Upper lobe of right lung (tissue), 1 donor: ENCODE measurements at regions not wholly inside any gene's neighbourhood (a gene's known extent, or its start where the extent isn't known, plus 50 kb on each side); places are given as distances from the start of the nearest gene placed in this dataset.
A peak's percentile ranks its signal among the peaks of the same experiment; 100 is the strongest.

Source experiments
- ATAC-seq: fragments of 200-7000 bp; cut with Tn5 transposase; one replicate; pipeline ENCODE4 v1.9.1; 2020; ENCODE audit warnings: mild to moderate bottlenecking, moderate library complexity
- DNase-seq: peaks from one replicate; pipeline ENCODE4 v3.0.0-alpha.2; 2020
- H3K27ac ChIP-seq: fragments of 200-600 bp; one replicate; pipeline ENCODE4 v1.8.0; 2022
- H3K27me3 ChIP-seq: fragments of 200-600 bp; one replicate; pipeline ENCODE4 v1.8.0; 2022; ENCODE audit warnings: mild to moderate bottlenecking
- H3K36me3 ChIP-seq: fragments of 200-600 bp; one replicate; pipeline ENCODE4 v1.8.0; 2022
- H3K4me1 ChIP-seq: fragments of 200-600 bp; one replicate; pipeline ENCODE4 v1.8.0; 2022
- H3K4me3 ChIP-seq: fragments of 200-600 bp; one replicate; pipeline ENCODE4 v1.8.0; 2022; ENCODE audit warnings: mild to moderate bottlenecking
- H3K9me3 ChIP-seq: fragments of 200-600 bp; one replicate; pipeline ENCODE4 v1.8.0; 2022
- CTCF ChIP-seq: fragments of 200-600 bp; IDR thresholded peaks from one replicate; pipeline ENCODE4 v1.8.0; 2022; ENCODE audit warnings: antibody characterized with exemption
- intact Hi-C: fragments of 100-400 bp; cut with DNase I; formaldehyde crosslinking; loops from one replicate; pipeline ENCODE4 v1.11.0; 2022
- donor health status: DM: no; HTN: yes; CAD: no; lungs with severe emphysema.

DNA sequence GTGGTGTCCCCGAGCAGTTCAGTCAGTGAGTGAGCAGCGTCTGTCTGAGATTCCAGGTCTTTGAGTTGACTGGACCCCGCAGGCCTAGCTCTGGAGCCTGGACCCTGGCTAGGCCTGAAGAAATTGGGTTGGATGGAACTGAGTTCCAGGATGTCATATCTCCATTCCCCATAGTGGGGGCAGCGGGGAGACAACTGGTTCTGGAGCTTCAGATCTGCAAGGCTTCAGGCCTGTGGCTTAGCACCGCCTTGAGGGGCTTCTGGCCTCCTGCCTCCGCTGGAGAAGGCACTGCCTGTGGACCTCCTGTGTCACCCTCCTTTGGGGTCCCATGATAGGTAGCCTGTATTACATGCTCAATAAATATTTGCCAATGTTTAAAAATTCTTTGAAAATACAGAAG is 288.4 kb upstream of the ID2 start:
- DNase-seq (no peak), ATAC-seq (no peak)
- H3K4me1 ChIP-seq, result peaks cover 4% of the 10 kb centered on the region
- no peak for TF ChIP-seq CTCF
- no peak overlapping the region for H3K27ac ChIP-seq
- no peak overlapping the region for H3K4me3 ChIP-seq
- intact Hi-C loops, result no loop called here
- no peaks in the 10 kb centered on the region for H3K9me3 ChIP-seq
- H3K36me3 ChIP-seq, result no peaks in the 10 kb centered on the region
- H3K27me3 ChIP-seq, result no peaks in the 10 kb centered on the region

GRCh38 chr2:8394131-8394530 is 287.7 kb upstream of the ID2 start:
- H3K9me3 ChIP-seq, result no peaks in the 10 kb centered on the region
- TF ChIP-seq CTCF, result no peak
- no peak overlapping the region for H3K27ac ChIP-seq
- intact Hi-C loops, result no loop called here
- DNase-seq (no peak), ATAC-seq (peak; percentile 54)
- no peak overlapping the region for H3K4me3 ChIP-seq
- no peaks in the 10 kb centered on the region for H3K36me3 ChIP-seq
- peaks cover 4% of the 10 kb centered on the region for H3K4me1 ChIP-seq
- H3K27me3 ChIP-seq, result no peaks in the 10 kb centered on the region

- H3K4me1 ChIP-seq, result no peaks in the 10 kb centered on the region
- intact Hi-C loops, result no loop called here
- no peaks in the 10 kb centered on the region for H3K9me3 ChIP-seq
- no peak for TF ChIP-seq CTCF
- H3K36me3 ChIP-seq, result no peaks in the 10 kb centered on the region
- no peak for DNase-seq
- no peak for ATAC-seq
- H3K4me3 ChIP-seq, result no peak overlapping the region
- no peaks in the 10 kb centered on the region for H3K27me3 ChIP-seq
- no peak overlapping the region for H3K27ac ChIP-seq
Measured at GRCh38 chr2:8394569-8395359, 287.1 kb upstream of the ID2 start.

DNA sequence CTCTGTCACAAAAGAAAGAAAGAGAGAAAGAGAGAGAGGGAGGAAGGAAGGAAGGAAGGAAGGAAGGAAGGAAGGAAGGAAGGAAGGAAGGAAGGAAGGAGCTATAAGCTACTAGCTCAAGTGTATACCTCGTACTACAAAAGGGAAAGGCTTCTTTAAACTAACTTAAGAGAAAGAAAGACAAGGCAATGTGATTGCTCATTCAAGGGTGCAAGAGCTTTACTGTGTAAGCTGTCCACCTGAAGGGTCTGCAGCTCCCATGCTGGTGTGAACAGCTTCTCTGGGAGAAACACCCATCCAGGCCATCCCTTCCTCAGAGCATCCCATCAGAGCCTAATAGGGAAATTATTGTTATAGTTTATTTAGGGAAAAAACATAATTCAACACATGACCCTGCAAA is 286.1 kb upstream of the ID2 start:
- Histone ChIP-seq H3K27ac (no peak overlapping the region), H3K27me3 (no peaks in the 10 kb centered on the region), H3K9me3 (no peaks in the 10 kb centered on the region), H3K4me3 (no peak overlapping the region), H3K4me1 (no peaks in the 10 kb centered on the region), H3K36me3 (no peaks in the 10 kb centered on the region)
- intact Hi-C loops, result no loop called here
- DNase-seq, result no peak
- no peak for ATAC-seq
- no peak for TF ChIP-seq CTCF

DNA sequence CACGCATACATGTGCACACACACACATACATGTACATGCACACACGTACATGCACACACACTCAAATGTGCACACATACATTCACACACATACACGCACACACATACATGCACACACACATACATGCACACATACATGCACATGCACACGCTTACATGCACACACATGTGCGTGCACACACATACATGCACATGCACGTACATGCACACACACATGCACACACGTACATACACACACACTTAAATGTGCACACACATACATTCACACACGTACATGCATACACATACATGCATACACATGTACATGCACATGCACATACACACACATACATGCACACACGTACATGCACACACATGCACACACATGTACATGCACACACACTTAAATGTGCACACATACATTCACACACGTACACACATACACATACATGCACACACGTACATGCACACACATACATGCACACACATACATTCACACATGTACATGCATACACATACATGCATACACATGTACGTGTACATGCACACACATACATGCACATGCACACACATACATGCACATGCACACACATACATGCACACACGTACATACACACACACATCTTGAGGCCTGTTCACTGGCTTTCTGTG is 283.7 kb upstream of the ID2 start:
- no peak for DNase-seq
- no peaks in the 10 kb centered on the region for H3K36me3 ChIP-seq
- no peak for TF ChIP-seq CTCF
- H3K4me1 ChIP-seq, result no peaks in the 10 kb centered on the region
- intact Hi-C loops, result no loop called here
- H3K4me3 ChIP-seq, result no peak overlapping the region
- no peak overlapping the region for H3K27ac ChIP-seq
- no peak for ATAC-seq
- no peaks in the 10 kb centered on the region for H3K9me3 ChIP-seq
- no peaks in the 10 kb centered on the region for H3K27me3 ChIP-seq
